Colonic mucosa (tissue), 4 donors: ENCODE measurements at regions not wholly inside any gene's neighbourhood (a gene's known extent, or its start where the extent isn't known, plus 50 kb on each side); places are given as distances from the start of the nearest gene placed in this dataset.

Source experiments
- DNase-seq: peaks from one replicate; pipeline ENCODE4 v3.0.0-alpha.2; 2020
- H3K27ac ChIP-seq: fragments of 200-600 bp; one replicate; pipeline ENCODE4 v1.8.0; 2021
- H3K27me3 ChIP-seq: fragments of 200-600 bp; one replicate; pipeline ENCODE4 v1.8.0; 2021
- H3K36me3 ChIP-seq: fragments of 200-600 bp; one replicate; pipeline ENCODE4 v1.8.0; 2021
- H3K4me1 ChIP-seq: fragments of 200-600 bp; one replicate; pipeline ENCODE4 v1.8.0; 2021; ENCODE audit warnings: mild to moderate bottlenecking
- H3K4me3 ChIP-seq: fragments of 200-600 bp; one replicate; pipeline ENCODE4 v1.8.0; 2021
- H3K9ac ChIP-seq, 2 donors: one replicate each; pipeline ENCODE4 v1.7.0; 2013; ENCODE audit warnings: control low read depth in 2 of 2, low read depth in 2 of 2, low read length in 2 of 2
- H3K9me3 ChIP-seq: fragments of 200-600 bp; one replicate; pipeline ENCODE4 v1.8.0; 2021
- CTCF ChIP-seq: fragments of 200-600 bp; IDR thresholded peaks from one replicate; pipeline ENCODE4 v1.8.0; 2022; ENCODE audit warnings: antibody characterized with exemption, mild to moderate bottlenecking
- intact Hi-C: fragments of 100-400 bp; cut with DNase I; formaldehyde crosslinking; loops from one replicate; pipeline ENCODE4 v1.14.1; 2022
- donor health status: healthy.
- donor health status: DM: no; HTN: no; CAD: no.
- donor health status: DM: no; HTN: no; CAD: no.

GRCh38 chr14:22231018-22231417 is 358.0 kb downstream of the DAD1 start:
- no peak overlapping the region for H3K27ac ChIP-seq
- no peaks in the 10 kb centered on the region for H3K4me1 ChIP-seq
- H3K36me3 ChIP-seq, result no peaks in the 10 kb centered on the region
- no peak for TF ChIP-seq CTCF
- no peak overlapping the region for H3K9ac ChIP-seq
- no peaks in the 10 kb centered on the region for H3K9me3 ChIP-seq
- DNase-seq, result no peak
- H3K4me3 ChIP-seq, result no peak overlapping the region
- intact Hi-C loops, result no loop called here
- H3K27me3 ChIP-seq, result no peaks in the 10 kb centered on the region

- H3K27me3 ChIP-seq, result no peaks in the 10 kb centered on the region
- DNase-seq, result no peak
- no peaks in the 10 kb centered on the region for H3K9me3 ChIP-seq
- no peaks in the 10 kb centered on the region for H3K4me1 ChIP-seq
- intact Hi-C loops, result no loop called here
- no peak overlapping the region for H3K9ac ChIP-seq
- H3K27ac ChIP-seq, result no peak overlapping the region
- no peaks in the 10 kb centered on the region for H3K36me3 ChIP-seq
- no peak for TF ChIP-seq CTCF
- no peak overlapping the region for H3K4me3 ChIP-seq
These were observed 358.5 kb downstream of the DAD1 start for GRCh38 chr14:22230517-22230916.

GRCh38 chr14:22227084-22227483 is 361.9 kb downstream of the DAD1 start:
- H3K27me3 ChIP-seq, result no peaks in the 10 kb centered on the region
- TF ChIP-seq CTCF, result no peak
- DNase-seq, result no peak
- no peaks in the 10 kb centered on the region for H3K4me1 ChIP-seq
- no peak overlapping the region for H3K27ac ChIP-seq
- no peak overlapping the region for H3K4me3 ChIP-seq
- no peaks in the 10 kb centered on the region for H3K9me3 ChIP-seq
- intact Hi-C loops, result no loop called here
- no peak overlapping the region for H3K9ac ChIP-seq
- no peaks in the 10 kb centered on the region for H3K36me3 ChIP-seq

- intact Hi-C loops, result no loop called here
- Histone ChIP-seq H3K9ac (no peak overlapping the region), H3K9me3 (no peaks in the 10 kb centered on the region), H3K4me3 (no peak overlapping the region), H3K27ac (no peak overlapping the region), H3K4me1 (no peaks in the 10 kb centered on the region), H3K36me3 (no peaks in the 10 kb centered on the region), H3K27me3 (no peaks in the 10 kb centered on the region)
- TF ChIP-seq CTCF, result no peak
- DNase-seq, result no peak
These were observed 362.6 kb downstream of the DAD1 start for GRCh38 chr14:22226381-22226780.

- Histone ChIP-seq H3K4me3 (no peak overlapping the region), H3K9ac (no peak overlapping the region), H3K27ac (no peak overlapping the region), H3K4me1 (no peaks in the 10 kb centered on the region), H3K9me3 (no peaks in the 10 kb centered on the region), H3K36me3 (no peaks in the 10 kb centered on the region), H3K27me3 (no peaks in the 10 kb centered on the region)
- DNase-seq, result no peak
- no peak for TF ChIP-seq CTCF
- intact Hi-C loops, result no loop called here
These were observed 363.4 kb downstream of the DAD1 start for GRCh38 chr14:22225516-22226140.
